Upper lobe of left lung (tissue), 6 donors: ENCODE measurements at regions not wholly inside any gene's neighbourhood (a gene's known extent, or its start where the extent isn't known, plus 50 kb on each side); places are given as distances from the start of the nearest gene placed in this dataset.

Experiments
- ATAC-seq, 2 donors: fragments of 200-7000 bp; cut with Tn5 transposase; one replicate each; pipeline ENCODE4 v1.9.1; 2022; ENCODE audit warnings: mild to moderate bottlenecking in 2 of 2, moderate library complexity in 2 of 2; ENCODE audit not compliant: low FRiP score in 2 of 2
- DNase-seq, 2 donors: peaks; one replicate each; pipeline ENCODE4 v3.0.0-alpha.2; 2019 to 2020
- H3K27ac ChIP-seq, 4 donors: fragments of 200-600 bp; sonication (generic); one replicate each; pipeline ENCODE4 v1.5.1; 2016 to 2019
- H3K27me3 ChIP-seq, 4 donors: fragments of 200-600 bp; sonication (generic); one replicate each; pipeline ENCODE4 v1.5.1; 2017 to 2019
- H3K36me3 ChIP-seq, 4 donors: fragments of 200-600 bp; sonication (generic); one replicate each; pipeline ENCODE4 v1.5.1; 2016 to 2019
- H3K4me1 ChIP-seq, 4 donors: fragments of 200-600 bp; sonication (generic); one replicate each; pipeline ENCODE4 v1.5.1; 2018 to 2019
- H3K4me3 ChIP-seq, 4 donors: fragments of 200-600 bp; sonication (generic); one replicate each; pipeline ENCODE4 v1.5.1; 2017 to 2019; ENCODE audit warnings: mild to moderate bottlenecking in 2 of 4, moderate library complexity in 1 of 4
- H3K9me3 ChIP-seq, 4 donors: fragments of 200-600 bp; sonication (generic); one replicate each; pipeline ENCODE4 v1.5.1; 2018 to 2019
- EP300 ChIP-seq, 4 donors: sonication (generic); formaldehyde crosslinking; IDR thresholded peaks; one replicate each; pipeline ENCODE4 v1.5.1; 2017; ENCODE audit warnings: antibody characterized with exemption in 4 of 4, control low read depth in 2 of 4
- POLR2A ChIP-seq, 4 donors: fragments of 450-650 bp; IDR thresholded peaks; one replicate each; pipeline ENCODE4 v1.5.1; 2016 to 2017; ENCODE audit warnings: antibody characterized with exemption in 4 of 4, mild to moderate bottlenecking in 2 of 4
- POLR2AphosphoS5 ChIP-seq, 2 donors: sonication (generic); formaldehyde crosslinking; IDR thresholded peaks; one replicate each; pipeline ENCODE4 v1.5.1; 2017; ENCODE audit warnings: antibody characterized with exemption in 2 of 2
- WGBS, 2 donors: methylation state at CpG; one replicate each; pipeline ENCODE4 v1.1.5; 2017 to 2018; 5-methylcytosine and 5-hydroxymethylcytosine counted together
- TF ChIP-seq, protein P1 (sequence below), 6 experiments: fragments of 450-650 bp in 4 of 6; fragments of 200-600 bp in 2 of 6; sonication (generic) in 2 of 6; IDR thresholded peaks; one replicate each; pipeline ENCODE4 v1.5.1; 2016 to 2019; ENCODE audit warnings: antibody characterized with exemption in 6 of 6
- donor health status: DM: no; HTN: no; CAD: no; lungs with moderate emphysema.
- donor health status: DM: no; HTN: yes; CAD: no; lungs with severe emphysema.

DNA sequence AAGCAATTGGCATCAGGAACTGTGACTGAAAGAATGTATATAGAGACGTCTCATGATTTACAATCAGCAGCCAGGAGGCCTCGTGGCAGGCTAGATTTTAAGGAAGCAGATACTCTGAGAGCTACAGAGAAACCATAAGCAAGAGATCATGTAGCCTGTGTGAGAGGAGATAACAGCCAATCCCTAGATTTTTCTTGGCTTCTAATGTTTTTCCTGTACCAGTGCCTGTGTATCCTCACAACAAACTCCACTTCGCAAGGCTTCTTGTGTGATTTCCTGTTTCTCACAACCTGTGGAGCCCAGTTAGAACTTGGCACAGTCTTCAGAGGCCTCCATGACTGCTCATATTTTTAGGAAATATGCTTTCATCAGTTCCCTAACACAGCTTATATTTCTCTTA lies 147.9 kb downstream of the PTCHD1 start:
- DNase-seq (no peak), ATAC-seq (no peak)
- WGBS, 2 donors: 48 to 66% methylated on average over 3 of the region's 3 CpGs
- no peak for TF ChIP-seq POLR2A (IDR thresholded peaks at IDR 0.05)
- no peak for TF ChIP-seq EP300 (IDR thresholded peaks at IDR 0.05)
- TF ChIP-seq, protein P1, sequence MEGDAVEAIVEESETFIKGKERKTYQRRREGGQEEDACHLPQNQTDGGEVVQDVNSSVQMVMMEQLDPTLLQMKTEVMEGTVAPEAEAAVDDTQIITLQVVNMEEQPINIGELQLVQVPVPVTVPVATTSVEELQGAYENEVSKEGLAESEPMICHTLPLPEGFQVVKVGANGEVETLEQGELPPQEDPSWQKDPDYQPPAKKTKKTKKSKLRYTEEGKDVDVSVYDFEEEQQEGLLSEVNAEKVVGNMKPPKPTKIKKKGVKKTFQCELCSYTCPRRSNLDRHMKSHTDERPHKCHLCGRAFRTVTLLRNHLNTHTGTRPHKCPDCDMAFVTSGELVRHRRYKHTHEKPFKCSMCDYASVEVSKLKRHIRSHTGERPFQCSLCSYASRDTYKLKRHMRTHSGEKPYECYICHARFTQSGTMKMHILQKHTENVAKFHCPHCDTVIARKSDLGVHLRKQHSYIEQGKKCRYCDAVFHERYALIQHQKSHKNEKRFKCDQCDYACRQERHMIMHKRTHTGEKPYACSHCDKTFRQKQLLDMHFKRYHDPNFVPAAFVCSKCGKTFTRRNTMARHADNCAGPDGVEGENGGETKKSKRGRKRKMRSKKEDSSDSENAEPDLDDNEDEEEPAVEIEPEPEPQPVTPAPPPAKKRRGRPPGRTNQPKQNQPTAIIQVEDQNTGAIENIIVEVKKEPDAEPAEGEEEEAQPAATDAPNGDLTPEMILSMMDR (IDR thresholded peaks at IDR 0.05): no peak
- no peak for TF ChIP-seq POLR2AphosphoS5 (IDR thresholded peaks at IDR 0.05)
- H3K9me3 ChIP-seq: peaks cover 0 to 4% (median 0%) of the 10 kb centered on the region in 4 donors
- no peaks in the 10 kb centered on the region for H3K4me1 ChIP-seq
- no peak overlapping the region for H3K27ac ChIP-seq
- no peak overlapping the region for H3K4me3 ChIP-seq
- no peaks in the 10 kb centered on the region for H3K36me3 ChIP-seq
- no peaks in the 10 kb centered on the region for H3K27me3 ChIP-seq

DNA sequence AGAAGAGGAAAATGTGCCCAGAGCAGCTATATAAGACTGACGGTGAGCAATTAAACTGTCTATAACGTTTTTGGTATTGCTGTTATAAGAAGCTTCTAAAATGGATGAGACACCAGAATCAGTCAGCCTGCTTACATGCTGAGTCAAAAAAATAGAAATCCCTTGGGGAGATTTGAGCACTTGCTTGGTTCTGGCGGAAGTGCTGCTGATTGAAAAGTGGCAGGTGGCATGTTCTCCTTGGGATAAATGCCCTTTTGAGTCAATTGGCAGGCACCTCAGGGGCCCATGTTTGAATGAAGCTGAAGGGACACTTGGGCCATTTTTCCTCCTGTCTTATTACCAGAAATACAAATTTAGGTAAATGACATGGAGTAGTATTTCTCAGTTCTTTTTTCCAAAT lies 148.7 kb downstream of the PTCHD1 start:
- no peak overlapping the region for H3K4me3 ChIP-seq
- TF ChIP-seq EP300 (IDR thresholded peaks at IDR 0.05): no peak
- no peak for TF ChIP-seq POLR2AphosphoS5 (IDR thresholded peaks at IDR 0.05)
- TF ChIP-seq, protein P1 (IDR thresholded peaks at IDR 0.05): no peak
- no peak for TF ChIP-seq POLR2A (IDR thresholded peaks at IDR 0.05)
- peaks cover 0 to 4% (median 0%) of the 10 kb centered on the region in 4 donors for H3K9me3 ChIP-seq
- H3K27me3 ChIP-seq: no peaks in the 10 kb centered on the region
- WGBS, 2 donors: 59 to 76% methylated on average over 3 of the region's 3 CpGs
- no peaks in the 10 kb centered on the region for H3K4me1 ChIP-seq
- no peaks in the 10 kb centered on the region for H3K36me3 ChIP-seq
- ATAC-seq (no peak), DNase-seq (no peak)
- H3K27ac ChIP-seq: no peak overlapping the region

DNA sequence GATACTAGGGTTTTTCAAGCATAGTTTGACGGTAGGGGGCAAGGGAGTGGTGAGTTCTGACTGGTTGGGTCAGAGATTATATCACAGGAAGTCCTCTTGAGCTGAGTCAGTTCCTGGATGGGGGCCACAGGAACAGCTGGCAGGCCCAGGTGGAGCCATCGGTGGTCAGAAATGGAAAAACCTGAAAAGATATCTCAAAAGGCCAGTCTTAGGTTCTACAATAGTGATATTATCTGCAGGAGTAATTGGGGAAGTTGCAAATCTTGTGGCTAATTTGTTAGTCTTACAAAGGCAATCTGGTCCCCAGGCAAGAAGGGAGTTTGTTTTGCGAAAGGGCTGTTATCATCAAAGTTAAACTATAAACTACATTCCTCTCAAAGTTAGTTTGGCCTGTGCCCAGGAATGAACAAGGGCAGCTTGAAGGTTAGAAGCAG lies 159.3 kb downstream of the PTCHD1 start:
- ATAC-seq: no peak
- no peaks in the 10 kb centered on the region for H3K27me3 ChIP-seq
- TF ChIP-seq POLR2AphosphoS5 (IDR thresholded peaks at IDR 0.05) (no peak), POLR2A (IDR thresholded peaks at IDR 0.05) (no peak), EP300 (IDR thresholded peaks at IDR 0.05) (no peak)
- TF ChIP-seq, protein P1 (IDR thresholded peaks at IDR 0.05): no peak
- 30 to 47% methylated on average over 3 of the region's 3 CpGs for WGBS, 2 donors
- H3K9me3 ChIP-seq: no peaks in the 10 kb centered on the region
- peaks cover 0 to 3% (median 0%) of the 10 kb centered on the region in 4 donors for H3K4me1 ChIP-seq
- no peak overlapping the region for H3K4me3 ChIP-seq
- H3K36me3 ChIP-seq: no peaks in the 10 kb centered on the region
- no peak for DNase-seq
- no peak overlapping the region for H3K27ac ChIP-seq

DNA sequence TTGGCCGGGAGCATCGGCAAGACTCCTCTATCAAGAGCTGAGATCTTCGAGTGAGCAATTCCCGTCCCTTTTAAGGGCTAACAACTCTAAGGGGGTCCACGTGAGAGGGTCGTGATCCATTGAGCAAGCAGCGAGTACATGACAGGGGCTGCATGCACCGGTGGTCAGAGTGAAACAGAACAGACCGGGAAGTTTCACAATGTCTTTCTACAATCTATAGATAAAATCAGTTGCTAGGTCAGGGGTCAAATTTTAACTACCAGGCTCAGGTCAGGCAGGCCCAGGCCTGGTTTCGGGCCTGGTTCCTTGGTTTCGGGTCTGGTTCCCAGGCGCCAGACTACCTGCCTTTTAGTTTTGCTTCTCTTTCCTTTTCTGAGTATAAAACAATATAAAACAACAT lies 160.1 kb downstream of the PTCHD1 start:
- Histone ChIP-seq H3K4me3 (no peak overlapping the region), H3K36me3 (no peaks in the 10 kb centered on the region), H3K4me1 (peaks cover 0 to 3% (median 0%) of the 10 kb centered on the region in 4 donors), H3K9me3 (no peaks in the 10 kb centered on the region), H3K27me3 (no peaks in the 10 kb centered on the region), H3K27ac (no peak overlapping the region)
- 90 to 93% methylated on average over 10 to 12 of the region's 12 CpGs for WGBS, 2 donors
- no peak for TF ChIP-seq POLR2AphosphoS5 (IDR thresholded peaks at IDR 0.05)
- no peak for TF ChIP-seq POLR2A (IDR thresholded peaks at IDR 0.05)
- TF ChIP-seq, protein P1 (IDR thresholded peaks at IDR 0.05): no peak
- TF ChIP-seq EP300 (IDR thresholded peaks at IDR 0.05): no peak
- ATAC-seq (no peak), DNase-seq (no peak)

DNA sequence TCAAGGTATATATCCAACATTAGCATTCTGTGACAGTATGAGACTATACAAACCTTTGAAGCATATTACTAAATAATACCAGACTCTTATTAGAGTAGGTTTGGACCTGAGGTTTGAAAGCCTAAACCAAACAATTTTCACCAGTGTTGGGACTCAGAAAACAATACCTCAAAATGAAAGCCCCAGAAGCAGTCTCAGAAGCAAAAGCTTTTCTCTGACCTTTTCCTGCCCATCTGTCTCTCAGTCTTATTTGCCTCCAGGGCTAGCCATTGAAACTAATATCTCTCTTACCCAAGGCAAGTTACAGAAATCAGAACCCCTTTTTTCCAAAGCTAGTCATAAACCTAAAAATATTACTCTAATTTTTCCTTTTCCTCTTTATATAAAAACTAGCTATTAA lies 163.3 kb downstream of the PTCHD1 start:
- no peaks in the 10 kb centered on the region for H3K27me3 ChIP-seq
- TF ChIP-seq POLR2AphosphoS5 (IDR thresholded peaks at IDR 0.05) (no peak), EP300 (IDR thresholded peaks at IDR 0.05) (no peak), POLR2A (IDR thresholded peaks at IDR 0.05) (no peak)
- TF ChIP-seq, protein P1 (IDR thresholded peaks at IDR 0.05): no peak
- ATAC-seq: no peak

More for the DNA sequence above, 163.3 kb downstream of the PTCHD1 start:
- H3K27ac ChIP-seq: no peak overlapping the region
- H3K9me3 ChIP-seq: no peaks in the 10 kb centered on the region
- H3K4me1 ChIP-seq: peaks cover 0 to 3% (median 0%) of the 10 kb centered on the region in 4 donors
- no peak overlapping the region for H3K4me3 ChIP-seq
- H3K36me3 ChIP-seq: no peaks in the 10 kb centered on the region
- no peak for DNase-seq
